ENCODE measurements at regions not wholly inside any gene's neighbourhood (a gene's known extent, or its start where the extent isn't known, plus 50 kb on each side); places are given as distances from the start of the nearest gene placed in this dataset.
"Not testable (repeated sequence)": the region's sequence is repeated elsewhere in the genome, so short reads cannot be mapped to it uniquely, and the experiment has no call there.

DNA sequence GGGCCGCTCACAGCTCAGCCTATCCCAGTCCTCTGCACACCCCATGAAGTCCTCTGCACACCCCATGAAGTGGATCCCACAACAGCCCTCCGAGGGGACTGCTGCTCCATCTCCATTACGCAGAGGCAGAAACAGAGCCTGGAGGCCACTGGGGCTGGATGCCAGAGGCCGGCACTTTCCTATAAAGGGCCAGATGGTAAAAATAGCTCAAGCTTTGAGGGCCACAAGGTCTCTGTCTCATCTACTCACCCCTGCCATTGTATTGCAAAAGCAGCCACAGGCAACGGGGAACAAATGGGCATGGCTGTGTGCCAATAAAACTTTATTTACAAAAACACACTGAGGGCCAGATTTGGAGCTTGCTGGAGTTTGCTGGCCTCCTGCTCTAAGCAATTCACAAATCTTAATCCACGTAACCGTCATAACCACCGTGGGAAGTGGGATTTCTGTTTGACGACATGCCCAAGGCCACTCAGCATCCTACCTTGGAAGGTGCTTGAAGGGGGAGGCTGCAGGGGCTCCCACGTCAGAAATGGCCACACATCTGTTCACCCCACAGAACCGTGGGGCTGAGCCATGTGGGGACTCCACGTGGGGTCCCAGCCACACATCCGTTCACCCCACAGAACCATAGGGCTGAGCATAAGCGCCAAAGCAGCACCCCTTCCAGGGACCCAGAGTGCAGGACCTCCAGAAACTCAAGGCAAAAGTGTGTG, 92.0 kb downstream of the NCOR2 start:
- no peak for DNase-seq (ENCODE audit: low read depth)

GRCh38 chr12:124474709-124475108, 92.7 kb downstream of the NCOR2 start:
- no peak for DNase-seq (ENCODE audit: low read depth)

DNA sequence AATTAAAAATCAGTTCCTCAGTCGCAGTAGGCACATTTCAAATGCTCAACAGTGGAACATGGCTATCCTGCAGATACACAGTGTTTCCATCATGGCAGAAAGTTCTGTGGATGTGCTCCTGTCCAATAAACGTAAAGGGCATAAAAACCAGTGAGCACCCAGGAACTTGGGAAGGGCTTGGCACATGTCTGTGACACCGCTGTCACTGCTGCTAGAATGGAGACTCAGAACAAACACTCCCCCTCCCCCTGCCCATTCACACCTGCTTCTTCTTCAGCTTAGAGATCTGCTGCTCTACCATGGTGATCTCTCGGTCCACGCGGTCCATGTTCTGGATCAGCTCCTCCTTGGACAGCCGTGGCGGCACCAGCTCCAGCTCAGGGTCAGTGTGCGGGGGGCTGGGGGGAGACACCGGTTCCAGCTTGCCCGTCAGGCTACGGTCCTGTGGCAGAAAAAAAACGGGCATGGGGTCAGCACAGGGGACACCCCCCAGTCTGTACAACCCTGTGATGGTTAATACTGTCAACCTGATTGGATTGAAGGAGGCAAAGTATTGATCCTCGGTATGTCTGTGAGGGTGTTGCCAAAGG, 94.6 kb downstream of the NCOR2 start:
- DNase-seq (ENCODE audit: low read depth): no peak

- no peak for DNase-seq (ENCODE audit: low read depth)
Measured at GRCh38 chr12:124471828-124472227, 95.6 kb downstream of the NCOR2 start.

- DNase-seq (ENCODE audit: low read depth): no peak
Measured at GRCh38 chr12:124470806-124471205, 96.6 kb downstream of the NCOR2 start.

GRCh38 chr12:124470139-124470538, 97.3 kb downstream of the NCOR2 start:
- DNase-seq (ENCODE audit: low read depth): no peak

- DNase-seq (ENCODE audit: low read depth): no peak
Measured at GRCh38 chr12:124469193-124469888, 98.1 kb downstream of the NCOR2 start.

DNA sequence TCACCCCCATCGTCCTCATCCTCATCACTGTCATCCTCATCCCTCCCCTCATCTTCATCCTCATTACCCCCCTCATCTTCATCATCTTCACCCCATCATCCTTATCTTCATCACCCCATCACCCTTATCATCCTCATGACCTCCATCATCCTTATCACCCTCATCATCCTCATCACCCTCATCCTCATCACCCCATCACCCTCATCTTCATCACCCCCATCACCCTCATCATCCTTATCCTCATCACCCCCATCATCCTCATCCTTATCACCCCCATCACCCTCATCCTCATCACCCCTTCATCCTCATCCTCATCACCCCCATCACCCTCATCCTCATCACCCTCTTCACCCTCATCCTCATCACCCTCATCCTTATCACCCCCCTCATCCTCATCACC, 99.9 kb downstream of the NCOR2 start:
- DNase-seq (ENCODE audit: low read depth): not testable (repeated sequence)

DNA sequence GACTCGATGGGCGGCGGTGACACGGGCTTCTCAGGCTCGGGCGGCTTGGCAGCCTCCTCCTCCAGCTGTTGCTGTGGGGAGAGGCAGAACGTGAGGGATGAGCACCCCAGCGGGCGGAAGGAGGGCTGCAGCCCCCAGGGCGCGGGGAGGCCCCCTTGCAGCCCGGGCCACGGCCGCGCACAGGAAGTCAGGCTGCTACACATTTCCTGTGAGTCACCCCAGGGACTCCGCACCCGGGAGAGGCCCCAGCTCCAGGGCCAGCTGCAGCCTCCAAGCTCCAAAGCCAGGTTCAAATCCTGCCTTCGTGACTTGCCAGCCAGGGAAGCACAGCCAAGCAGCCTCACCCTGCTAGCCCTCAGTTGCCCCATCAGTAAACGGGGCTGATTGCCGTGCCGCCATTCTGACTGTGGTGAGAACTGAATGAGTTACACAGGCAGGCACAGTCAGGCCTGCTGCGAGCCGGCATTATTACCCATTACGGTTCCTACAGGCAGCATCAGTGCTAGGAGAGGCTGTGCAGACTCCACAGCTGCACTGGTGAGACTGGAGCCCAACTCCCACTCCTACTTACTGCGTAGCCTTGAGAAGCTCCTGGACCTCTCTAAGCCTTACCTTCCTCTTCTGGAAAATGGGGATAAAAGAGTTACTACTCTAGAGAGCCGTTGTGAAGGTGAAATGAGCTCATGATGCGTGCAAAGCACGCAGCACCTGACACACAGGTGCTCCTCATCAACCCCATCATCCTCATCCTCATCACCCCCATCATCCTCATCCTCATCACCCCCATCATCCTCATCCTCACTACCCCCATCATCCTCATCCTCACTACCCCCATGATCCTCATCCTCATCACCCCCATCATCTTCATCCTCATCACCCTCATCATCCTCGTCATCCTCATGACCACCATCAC, 100.9 kb downstream of the NCOR2 start:
- peak; percentile 91 for DNase-seq (ENCODE audit: low read depth)

- DNase-seq (ENCODE audit: low read depth): no peak
Measured at GRCh38 chr12:124465473-124465872, 101.9 kb downstream of the NCOR2 start.

DNA sequence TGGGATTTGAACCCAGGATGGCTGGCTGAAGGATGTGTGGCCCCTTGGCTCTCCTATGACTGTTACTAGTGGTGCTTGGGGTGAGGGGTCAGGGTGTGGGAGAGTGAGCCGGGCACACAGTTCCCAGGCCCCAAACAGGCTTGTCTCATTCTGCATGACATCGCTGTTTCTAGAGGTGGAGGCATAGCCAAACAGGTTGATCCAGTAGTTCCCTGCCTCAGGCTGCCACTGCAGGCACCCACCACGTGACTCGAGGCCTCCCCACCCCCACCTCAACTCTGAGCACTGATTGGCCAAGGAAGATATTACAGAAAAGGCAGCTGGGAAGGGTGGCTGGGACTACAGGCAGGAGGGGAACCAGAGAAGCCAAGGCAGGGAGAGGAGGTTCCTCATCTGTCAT, 102.6 kb downstream of the NCOR2 start:
- no peak for DNase-seq (ENCODE audit: low read depth)

DNA sequence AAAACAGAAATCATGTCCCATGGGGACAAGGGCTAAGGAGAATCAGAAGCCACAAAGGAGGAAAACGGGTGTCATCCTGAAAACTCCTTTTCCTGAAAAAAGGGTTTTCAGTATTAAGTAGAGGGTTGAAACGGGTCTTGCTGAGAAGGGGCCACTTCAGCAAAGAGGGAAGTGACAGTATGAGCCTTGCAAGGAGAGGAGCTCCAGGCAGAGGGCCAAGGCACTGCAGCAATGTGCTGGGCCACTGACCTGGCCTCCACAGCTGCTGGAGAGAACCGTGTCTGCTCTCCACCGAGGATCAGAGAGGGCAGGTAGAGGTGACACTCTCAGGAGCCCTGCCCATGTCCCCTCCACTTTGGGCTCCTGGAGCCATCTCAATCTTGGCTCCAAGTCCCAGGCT, 103.3 kb downstream of the NCOR2 start:
- peak; percentile 47 for DNase-seq (ENCODE audit: low read depth)

DNA sequence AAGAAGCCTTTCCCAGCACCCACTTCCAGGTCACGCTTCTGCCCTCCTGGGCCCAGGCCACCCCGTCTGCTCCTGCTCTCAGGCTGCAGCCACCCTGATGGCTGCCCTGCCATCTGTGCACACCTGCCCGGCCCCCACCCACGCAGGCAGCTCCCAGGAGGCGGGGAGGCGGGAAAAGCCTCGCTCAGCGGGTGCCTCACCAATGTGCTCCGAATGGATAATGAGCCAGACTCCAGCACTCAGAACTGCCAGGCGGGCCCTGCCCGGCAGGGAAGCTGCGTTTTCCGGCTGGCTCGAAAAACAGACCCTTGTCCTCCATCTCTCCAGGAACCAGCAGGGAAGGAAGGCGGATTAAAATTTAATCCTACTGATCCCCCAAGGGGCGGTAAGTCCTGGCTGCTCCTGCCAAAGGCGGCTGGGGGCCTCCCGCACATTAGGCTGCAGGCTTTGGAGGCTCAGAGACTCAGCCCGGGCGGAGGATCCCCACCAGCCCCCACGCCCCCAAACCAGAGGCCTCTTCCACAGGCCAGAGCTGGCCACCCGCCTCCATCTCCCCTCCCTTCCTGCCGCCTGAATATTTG, 104.0 kb downstream of the NCOR2 start:
- no peak for DNase-seq (ENCODE audit: low read depth)

- DNase-seq (ENCODE audit: low read depth): no peak
Measured at GRCh38 chr12:124462750-124463149, 104.7 kb downstream of the NCOR2 start.

DNA sequence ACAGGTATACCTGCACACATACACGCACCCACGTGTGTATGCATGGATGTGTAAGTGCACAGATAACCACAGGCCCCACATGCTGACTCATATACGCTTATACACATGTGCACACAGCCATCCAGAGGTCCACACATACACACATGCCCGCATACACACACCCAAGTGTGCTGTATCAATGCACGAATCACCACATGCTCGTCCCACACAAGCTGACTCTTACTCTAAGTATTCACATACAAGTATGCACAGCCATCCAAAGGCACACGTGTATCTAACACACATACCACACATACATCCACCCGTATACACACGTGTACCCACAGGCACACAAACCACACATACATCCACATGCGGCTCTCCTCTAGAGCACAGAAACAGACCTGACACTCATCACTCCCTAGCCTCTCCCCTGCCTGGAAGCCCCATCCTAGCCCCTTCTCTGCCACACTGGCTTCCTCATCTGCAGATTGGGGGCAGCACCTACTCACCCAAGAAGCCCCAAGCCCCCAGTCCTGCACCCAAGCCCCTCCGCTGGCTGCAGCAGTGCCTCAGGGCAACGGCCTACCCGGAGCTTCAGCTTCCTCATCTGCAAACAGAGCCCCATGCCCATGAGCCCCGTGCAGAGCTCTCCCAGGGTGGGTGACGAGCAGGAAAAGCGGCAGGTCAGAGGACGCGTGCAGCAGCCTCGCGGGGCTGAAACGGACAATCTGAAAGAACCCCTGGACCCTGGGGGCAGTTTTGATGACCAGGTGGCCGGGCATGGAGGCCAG, 105.4 kb downstream of the NCOR2 start:
- DNase-seq (ENCODE audit: low read depth): peak; percentile 18

DNA sequence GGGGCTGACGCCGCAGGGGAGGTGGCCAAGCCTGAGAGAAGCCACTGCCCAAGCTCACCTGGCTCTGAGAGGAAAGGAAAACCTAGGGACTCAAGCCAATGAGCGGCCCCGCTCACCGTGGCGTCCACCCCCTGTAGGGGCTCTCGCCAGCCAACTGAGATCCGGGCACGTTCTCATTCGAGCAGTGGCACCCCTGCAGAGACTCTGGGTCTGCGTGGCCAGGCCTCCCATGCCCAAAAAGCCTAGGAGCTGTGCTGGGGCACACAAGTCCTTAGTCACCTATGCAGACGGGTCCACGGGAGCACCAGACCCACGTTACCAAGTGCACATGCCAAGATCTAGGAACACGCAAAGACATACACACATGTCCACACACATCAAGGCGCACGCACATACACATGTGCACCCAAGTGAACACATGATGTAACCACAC, 106.2 kb downstream of the NCOR2 start:
- DNase-seq (ENCODE audit: low read depth): no peak

DNA sequence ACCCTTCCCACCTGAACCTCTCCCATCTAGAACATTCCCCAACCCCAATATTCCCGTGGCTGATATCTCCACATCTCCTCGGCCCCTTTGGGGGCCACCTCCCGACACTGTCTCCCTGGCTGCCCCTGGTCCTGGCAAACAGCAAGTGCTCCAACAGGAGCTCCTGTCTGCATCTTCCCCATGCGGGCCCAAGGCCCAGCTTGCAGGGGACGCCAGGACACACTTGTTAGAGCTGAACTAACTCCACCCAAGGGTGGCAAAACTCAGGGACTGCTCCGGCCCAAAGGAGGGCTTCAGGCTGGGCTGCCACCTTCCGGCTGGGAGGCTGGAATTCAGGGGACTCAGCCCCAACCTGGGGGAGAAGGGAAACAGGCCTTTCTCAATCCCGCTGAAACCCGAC, 106.6 kb downstream of the NCOR2 start:
- DNase-seq (ENCODE audit: low read depth): no peak

GRCh38 chr12:124459852-124460645, 107.4 kb downstream of the NCOR2 start:
- no peak for DNase-seq (ENCODE audit: low read depth)

- DNase-seq (ENCODE audit: low read depth): no peak
Measured at GRCh38 chr12:124458992-124459851, 108.2 kb downstream of the NCOR2 start.

Measured in iris pigment epithelial cell (primary cell).